ENCODE measurements at regions not wholly inside any gene's neighbourhood (a gene's known extent, or its start where the extent isn't known, plus 50 kb on each side); places are given as distances from the start of the nearest gene placed in this dataset.

DNA sequence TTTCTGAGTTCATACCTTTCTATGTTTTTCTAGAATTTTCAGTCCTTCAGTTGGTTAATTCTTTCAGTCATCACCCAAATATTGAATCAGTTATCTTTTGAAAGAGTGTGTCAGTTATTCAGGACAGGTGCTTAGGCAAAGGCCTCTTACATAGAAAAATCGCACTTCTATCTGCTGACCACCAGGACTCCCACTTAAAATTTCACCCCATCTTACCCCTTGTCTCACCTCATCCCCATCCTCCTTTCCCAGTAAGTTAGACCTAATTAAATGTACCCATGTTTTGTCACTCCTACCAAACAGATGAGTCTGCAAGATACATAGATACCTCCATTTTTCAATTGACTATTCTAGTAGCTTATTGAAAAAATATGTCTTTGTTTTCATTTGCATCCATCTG, 159.9 kb upstream of the PIK3R1 start:
- TF ChIP-seq, protein P1, sequence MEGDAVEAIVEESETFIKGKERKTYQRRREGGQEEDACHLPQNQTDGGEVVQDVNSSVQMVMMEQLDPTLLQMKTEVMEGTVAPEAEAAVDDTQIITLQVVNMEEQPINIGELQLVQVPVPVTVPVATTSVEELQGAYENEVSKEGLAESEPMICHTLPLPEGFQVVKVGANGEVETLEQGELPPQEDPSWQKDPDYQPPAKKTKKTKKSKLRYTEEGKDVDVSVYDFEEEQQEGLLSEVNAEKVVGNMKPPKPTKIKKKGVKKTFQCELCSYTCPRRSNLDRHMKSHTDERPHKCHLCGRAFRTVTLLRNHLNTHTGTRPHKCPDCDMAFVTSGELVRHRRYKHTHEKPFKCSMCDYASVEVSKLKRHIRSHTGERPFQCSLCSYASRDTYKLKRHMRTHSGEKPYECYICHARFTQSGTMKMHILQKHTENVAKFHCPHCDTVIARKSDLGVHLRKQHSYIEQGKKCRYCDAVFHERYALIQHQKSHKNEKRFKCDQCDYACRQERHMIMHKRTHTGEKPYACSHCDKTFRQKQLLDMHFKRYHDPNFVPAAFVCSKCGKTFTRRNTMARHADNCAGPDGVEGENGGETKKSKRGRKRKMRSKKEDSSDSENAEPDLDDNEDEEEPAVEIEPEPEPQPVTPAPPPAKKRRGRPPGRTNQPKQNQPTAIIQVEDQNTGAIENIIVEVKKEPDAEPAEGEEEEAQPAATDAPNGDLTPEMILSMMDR (IDR thresholded peaks at IDR 0.05) = no peak
- TF ChIP-seq POLR2A (IDR thresholded peaks at IDR 0.05) = no peak

Data from uterus (tissue), 2 donors.